ENCODE measurements at regions not wholly inside any gene's neighbourhood (a gene's known extent, or its start where the extent isn't known, plus 50 kb on each side); places are given as distances from the start of the nearest gene placed in this dataset.

DNA sequence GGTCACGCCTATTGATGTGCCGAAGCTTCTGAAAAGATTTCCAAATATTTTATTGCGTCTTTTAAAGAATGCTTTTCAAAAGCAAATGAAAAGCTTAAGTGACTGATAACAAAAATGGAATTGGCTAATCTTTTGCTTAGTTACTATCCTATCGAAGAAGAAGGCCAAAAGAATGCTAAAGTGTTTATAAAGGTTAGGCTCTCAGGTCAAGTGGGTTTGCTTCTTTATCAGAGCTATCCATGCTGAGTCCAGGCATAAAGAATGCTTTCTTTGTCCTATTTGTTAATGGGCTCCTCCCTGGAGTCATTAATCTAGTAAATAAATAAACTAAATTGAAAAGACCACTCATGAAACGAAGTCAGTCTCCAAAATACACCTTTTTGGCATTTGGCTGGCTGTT is 133.4 kb upstream of the LYPLAL1 start:
- no peak overlapping the region for H3K27ac Mint-ChIP-seq
- no peak overlapping the region for H3K4me3 Mint-ChIP-seq
- no peaks in the 10 kb centered on the region for H3K27me3 Mint-ChIP-seq
- DNase-seq: no peak
- no peaks in the 10 kb centered on the region for H3K4me1 Mint-ChIP-seq (ENCODE audit: low read depth)
- H3K36me3 Mint-ChIP-seq (ENCODE audit: low read depth): no peaks in the 10 kb centered on the region
- H3K9me3 Mint-ChIP-seq: no peaks in the 10 kb centered on the region

DNA sequence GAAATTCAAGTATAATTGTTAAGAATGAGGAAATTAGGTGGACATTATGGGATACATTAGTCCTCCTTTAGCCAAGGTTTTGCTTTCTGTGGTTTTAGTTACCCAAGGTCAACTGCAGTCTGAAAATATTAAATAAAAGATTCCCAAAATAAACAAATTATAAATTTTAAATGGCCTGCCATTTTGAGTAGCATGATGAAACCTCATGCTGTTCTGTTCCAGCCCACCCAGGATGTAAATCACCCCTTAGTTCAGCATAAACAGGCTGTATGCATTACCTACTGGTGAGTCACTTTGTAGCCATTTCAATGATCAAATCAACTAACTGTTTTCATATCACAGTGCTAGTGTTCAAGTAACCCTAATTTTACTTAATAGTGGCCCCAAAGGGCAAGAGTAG is 132.5 kb upstream of the LYPLAL1 start:
- Mint-ChIP-seq H3K27me3 (no peaks in the 10 kb centered on the region), H3K36me3 (ENCODE audit: low read depth) (no peaks in the 10 kb centered on the region), H3K27ac (no peak overlapping the region), H3K4me3 (no peak overlapping the region), H3K4me1 (ENCODE audit: low read depth) (no peaks in the 10 kb centered on the region), H3K9me3 (no peaks in the 10 kb centered on the region)
- DNase-seq: no peak

GRCh38 chr1:219041818-219042217 is 131.9 kb upstream of the LYPLAL1 start:
- H3K4me1 Mint-ChIP-seq (ENCODE audit: low read depth): no peaks in the 10 kb centered on the region
- H3K36me3 Mint-ChIP-seq (ENCODE audit: low read depth): no peaks in the 10 kb centered on the region
- DNase-seq: no peak
- no peaks in the 10 kb centered on the region for H3K27me3 Mint-ChIP-seq
- no peak overlapping the region for H3K27ac Mint-ChIP-seq
- H3K9me3 Mint-ChIP-seq: no peaks in the 10 kb centered on the region
- no peak overlapping the region for H3K4me3 Mint-ChIP-seq

DNA sequence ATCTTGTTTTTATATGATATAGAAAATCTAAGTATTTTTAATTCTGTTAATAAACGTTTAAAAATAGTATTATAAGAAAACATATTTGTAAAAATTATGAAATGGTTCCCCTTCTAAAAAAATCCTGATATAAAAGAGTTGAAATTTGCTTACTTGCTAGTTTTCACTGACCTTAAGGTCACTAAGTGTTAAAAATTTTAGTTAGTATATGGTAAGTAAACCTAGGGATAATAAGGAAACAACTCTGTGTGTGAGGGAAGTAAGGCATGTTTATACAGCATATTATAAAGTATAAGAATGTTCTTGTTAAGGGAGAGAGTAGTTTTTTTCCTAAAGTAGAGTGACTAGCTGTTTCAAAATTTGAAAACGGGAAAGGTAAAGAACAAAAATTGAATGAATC is 130.9 kb upstream of the LYPLAL1 start:
- H3K27me3 Mint-ChIP-seq: no peaks in the 10 kb centered on the region
- H3K4me1 Mint-ChIP-seq (ENCODE audit: low read depth): no peaks in the 10 kb centered on the region
- H3K27ac Mint-ChIP-seq: no peak overlapping the region
- DNase-seq: no peak
- no peak overlapping the region for H3K4me3 Mint-ChIP-seq
- H3K9me3 Mint-ChIP-seq: no peaks in the 10 kb centered on the region
- H3K36me3 Mint-ChIP-seq (ENCODE audit: low read depth): no peaks in the 10 kb centered on the region

DNA sequence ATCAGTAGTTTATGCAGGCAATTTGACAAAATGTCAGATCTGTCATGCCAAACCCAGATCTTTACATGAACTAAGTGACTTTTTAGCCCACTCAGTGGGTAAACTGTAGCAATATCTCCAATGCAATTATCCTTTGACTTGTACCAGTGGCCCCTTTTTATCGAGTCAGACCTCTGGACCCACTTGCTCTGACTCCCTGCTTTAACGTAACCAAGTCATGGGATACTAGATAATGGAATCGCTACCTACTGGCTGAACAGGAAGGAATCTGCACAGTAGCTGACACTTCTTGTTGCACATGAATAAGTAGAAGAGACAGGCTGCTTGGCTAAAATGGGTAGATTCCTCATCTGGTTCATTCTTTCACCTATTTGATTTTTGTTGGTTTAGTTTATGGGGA is 128.4 kb upstream of the LYPLAL1 start:
- Mint-ChIP-seq H3K4me1 (ENCODE audit: low read depth) (no peaks in the 10 kb centered on the region), H3K27me3 (no peaks in the 10 kb centered on the region), H3K27ac (no peak overlapping the region), H3K9me3 (no peaks in the 10 kb centered on the region), H3K4me3 (no peak overlapping the region), H3K36me3 (ENCODE audit: low read depth) (no peaks in the 10 kb centered on the region)
- no peak for DNase-seq

DNA sequence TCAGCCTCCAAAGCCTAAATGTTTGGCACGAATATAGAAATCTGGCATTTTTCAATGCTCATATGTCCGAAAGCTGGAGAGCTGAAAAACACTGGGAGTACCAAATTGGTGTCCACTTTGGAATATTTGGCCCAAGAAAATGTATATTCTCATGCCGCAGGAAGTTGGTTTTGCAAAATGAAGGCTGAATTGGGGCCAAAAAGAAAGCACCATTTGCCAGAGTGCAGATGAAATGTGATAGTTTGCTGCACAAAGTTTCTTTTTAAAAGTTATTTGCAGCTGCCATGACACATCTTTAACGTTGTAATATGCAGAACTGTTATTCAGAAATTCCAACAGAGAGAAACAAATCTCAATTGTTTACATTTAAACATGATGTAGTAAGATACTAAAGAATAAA is 124.2 kb upstream of the LYPLAL1 start:
- Mint-ChIP-seq H3K4me3 (no peak overlapping the region), H3K9me3 (no peaks in the 10 kb centered on the region), H3K36me3 (ENCODE audit: low read depth) (no peaks in the 10 kb centered on the region), H3K27ac (no peak overlapping the region), H3K27me3 (no peaks in the 10 kb centered on the region), H3K4me1 (ENCODE audit: low read depth) (no peaks in the 10 kb centered on the region)
- DNase-seq: no peak

- no peak for DNase-seq
- Mint-ChIP-seq H3K36me3 (ENCODE audit: low read depth) (no peaks in the 10 kb centered on the region), H3K27me3 (no peaks in the 10 kb centered on the region), H3K4me3 (no peak overlapping the region), H3K4me1 (ENCODE audit: low read depth) (no peaks in the 10 kb centered on the region), H3K27ac (no peak overlapping the region), H3K9me3 (no peaks in the 10 kb centered on the region)
These were observed 123.4 kb upstream of the LYPLAL1 start for GRCh38 chr1:219050086-219050821.

DNA sequence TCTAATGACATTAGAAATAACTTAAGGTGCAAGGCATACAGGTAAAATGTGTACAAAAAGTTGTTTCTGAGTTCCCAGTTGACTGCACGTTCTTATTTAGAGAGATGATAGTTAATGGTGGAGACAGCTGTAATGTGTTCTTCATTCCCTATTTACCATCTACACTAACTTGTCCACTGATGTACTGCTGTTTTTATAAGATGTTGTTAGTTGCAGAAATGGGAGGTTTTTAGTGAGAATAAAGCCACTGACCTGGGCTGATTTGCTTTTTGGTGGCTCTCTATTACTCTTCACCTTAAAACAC is 122.9 kb upstream of the LYPLAL1 start:
- DNase-seq: no peak
- no peak overlapping the region for H3K27ac Mint-ChIP-seq
- no peaks in the 10 kb centered on the region for H3K36me3 Mint-ChIP-seq (ENCODE audit: low read depth)
- H3K9me3 Mint-ChIP-seq: no peaks in the 10 kb centered on the region
- no peak overlapping the region for H3K4me3 Mint-ChIP-seq
- H3K27me3 Mint-ChIP-seq: no peaks in the 10 kb centered on the region
- H3K4me1 Mint-ChIP-seq (ENCODE audit: low read depth): no peaks in the 10 kb centered on the region

- no peak overlapping the region for H3K27ac Mint-ChIP-seq
- no peaks in the 10 kb centered on the region for H3K4me1 Mint-ChIP-seq (ENCODE audit: low read depth)
- DNase-seq: no peak
- no peaks in the 10 kb centered on the region for H3K9me3 Mint-ChIP-seq
- no peaks in the 10 kb centered on the region for H3K27me3 Mint-ChIP-seq
- no peaks in the 10 kb centered on the region for H3K36me3 Mint-ChIP-seq (ENCODE audit: low read depth)
- H3K4me3 Mint-ChIP-seq: no peak overlapping the region
These were observed 122.1 kb upstream of the LYPLAL1 start for GRCh38 chr1:219051547-219051946.

- H3K27ac Mint-ChIP-seq: peak overlapping the region; percentile 37
- H3K27me3 Mint-ChIP-seq: no peaks in the 10 kb centered on the region
- DNase-seq: no peak
- no peak overlapping the region for H3K4me3 Mint-ChIP-seq
- H3K9me3 Mint-ChIP-seq: no peaks in the 10 kb centered on the region
- H3K36me3 Mint-ChIP-seq (ENCODE audit: low read depth): no peaks in the 10 kb centered on the region
- peaks cover 2% of the 10 kb centered on the region for H3K4me1 Mint-ChIP-seq (ENCODE audit: low read depth)
These were observed 114.5 kb upstream of the LYPLAL1 start for GRCh38 chr1:219058891-219059820.

DNA sequence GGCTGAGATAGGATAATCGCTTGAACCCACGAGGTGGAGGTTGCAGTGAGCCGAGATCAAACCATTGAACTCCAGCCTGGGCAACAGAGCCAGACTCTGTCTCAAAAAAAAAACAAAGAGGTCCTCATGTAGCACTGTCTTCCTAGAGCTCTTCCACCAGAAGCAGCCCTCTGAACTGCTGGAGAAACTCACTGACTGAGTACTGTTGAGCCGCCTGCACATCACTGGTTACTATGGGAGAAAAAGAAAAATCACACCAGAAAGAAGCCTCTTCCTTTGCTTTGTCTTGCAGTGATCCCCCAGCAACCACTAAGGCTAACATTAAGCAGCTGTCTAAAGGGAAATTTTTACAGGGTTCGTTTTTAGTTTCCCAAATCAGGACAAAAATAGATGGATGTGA is 112.9 kb upstream of the LYPLAL1 start:
- no peaks in the 10 kb centered on the region for H3K9me3 Mint-ChIP-seq
- no peak overlapping the region for H3K4me3 Mint-ChIP-seq
- peaks cover 2% of the 10 kb centered on the region for H3K4me1 Mint-ChIP-seq (ENCODE audit: low read depth)
- no peak for DNase-seq
- no peak overlapping the region for H3K27ac Mint-ChIP-seq
- no peaks in the 10 kb centered on the region for H3K36me3 Mint-ChIP-seq (ENCODE audit: low read depth)
- H3K27me3 Mint-ChIP-seq: no peaks in the 10 kb centered on the region

- Mint-ChIP-seq H3K4me3 (no peak overlapping the region), H3K27me3 (no peaks in the 10 kb centered on the region), H3K27ac (no peak overlapping the region), H3K36me3 (ENCODE audit: low read depth) (no peaks in the 10 kb centered on the region), H3K9me3 (no peaks in the 10 kb centered on the region), H3K4me1 (ENCODE audit: low read depth) (peaks cover 4% of the 10 kb centered on the region)
- DNase-seq: no peak
These were observed 111.5 kb upstream of the LYPLAL1 start for GRCh38 chr1:219062161-219062560.

DNA sequence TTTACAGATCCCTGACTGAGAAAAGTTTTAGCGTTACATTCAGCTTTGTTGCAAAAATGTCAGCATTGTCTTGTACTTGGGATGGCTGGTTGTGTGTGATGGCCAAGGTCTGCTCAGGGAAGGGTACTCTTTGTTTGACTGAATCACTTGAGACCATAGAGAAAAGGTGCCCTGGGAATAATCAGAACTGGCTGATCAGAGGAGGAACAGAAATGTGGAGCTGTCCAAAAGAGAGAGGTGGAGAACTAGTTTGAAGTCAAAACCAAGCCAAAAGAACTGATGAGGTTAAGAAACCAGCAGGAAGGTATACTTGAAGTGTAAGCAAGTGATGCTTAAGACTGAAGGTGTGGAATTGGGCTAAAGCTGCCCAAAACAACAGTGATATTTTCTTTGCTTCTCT is 107.6 kb upstream of the LYPLAL1 start:
- H3K9me3 Mint-ChIP-seq: peaks cover 2% of the 10 kb centered on the region
- H3K36me3 Mint-ChIP-seq (ENCODE audit: low read depth): no peaks in the 10 kb centered on the region
- H3K27me3 Mint-ChIP-seq: no peaks in the 10 kb centered on the region
- H3K4me1 Mint-ChIP-seq (ENCODE audit: low read depth): peaks cover 2% of the 10 kb centered on the region
- no peak for DNase-seq
- H3K4me3 Mint-ChIP-seq: no peak overlapping the region
- H3K27ac Mint-ChIP-seq: no peak overlapping the region

GRCh38 chr1:219066631-219067349 is 106.9 kb upstream of the LYPLAL1 start:
- Mint-ChIP-seq H3K4me1 (ENCODE audit: low read depth) (peaks cover 2% of the 10 kb centered on the region), H3K36me3 (ENCODE audit: low read depth) (no peaks in the 10 kb centered on the region), H3K4me3 (no peak overlapping the region), H3K27ac (no peak overlapping the region), H3K9me3 (peaks cover 4% of the 10 kb centered on the region), H3K27me3 (no peaks in the 10 kb centered on the region)
- no peak for DNase-seq

DNA sequence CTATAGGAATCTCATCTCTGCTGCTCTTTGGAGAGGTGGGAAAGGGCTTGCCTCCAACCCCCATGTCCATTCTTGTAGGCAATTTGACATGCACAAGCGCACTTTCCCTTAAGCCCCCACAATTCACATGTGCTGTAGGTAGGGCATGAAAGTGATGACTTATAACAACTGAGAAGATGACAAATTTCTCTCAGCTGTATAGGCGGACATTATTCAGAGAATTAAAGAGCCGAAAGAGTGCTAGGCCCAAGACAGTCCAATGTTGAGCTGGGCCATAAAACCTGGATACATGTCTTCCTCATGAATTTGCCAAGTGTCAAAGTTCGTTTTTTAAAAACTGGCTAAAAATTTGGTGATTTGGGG is 106.3 kb upstream of the LYPLAL1 start:
- Mint-ChIP-seq H3K4me3 (no peak overlapping the region), H3K27ac (no peak overlapping the region), H3K27me3 (no peaks in the 10 kb centered on the region), H3K4me1 (ENCODE audit: low read depth) (peaks cover 2% of the 10 kb centered on the region), H3K36me3 (ENCODE audit: low read depth) (no peaks in the 10 kb centered on the region), H3K9me3 (peaks cover 7% of the 10 kb centered on the region)
- no peak for DNase-seq

Measured in activated T-cell treated with anti-CD3 and anti-CD28 coated beads, Interleukin-2, amount 50 U/mL, for 24 hours (primary cell).